ENCODE measurements at regions not wholly inside any gene's neighbourhood (a gene's known extent, or its start where the extent isn't known, plus 50 kb on each side); places are given as distances from the start of the nearest gene placed in this dataset.

DNA sequence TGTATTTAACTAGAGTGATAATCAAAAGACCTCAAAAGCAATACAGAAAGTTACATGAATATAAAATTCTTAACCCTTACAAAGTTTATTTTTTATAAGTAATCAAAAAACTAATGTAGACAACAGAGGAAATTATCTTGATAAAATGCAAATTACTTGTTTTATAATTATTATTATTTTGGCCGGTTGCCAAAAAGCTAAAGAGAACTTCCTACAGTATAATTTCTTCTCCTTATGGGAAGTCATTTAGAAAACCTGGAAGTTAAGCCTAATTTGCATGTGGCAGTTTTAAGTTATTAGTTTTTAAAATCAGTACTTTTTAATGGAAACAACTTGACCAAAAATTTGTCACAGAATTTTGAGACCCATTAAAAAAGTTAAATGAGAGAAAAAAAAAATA lies 621.3 kb upstream of the PCDH10 start:
- Histone ChIP-seq H3K4me2 (ENCODE audit: low read length) (no peak overlapping the region), H3K79me2 (ENCODE audit: insufficient read depth, low read length) (no peaks in the 10 kb centered on the region), H3K9ac (ENCODE audit: low read length) (no peak overlapping the region), H3K36me3 (ENCODE audit: control insufficient read depth in 1 of 2, insufficient read depth in 2 of 2, low read length in 2 of 2) (no peaks in the 10 kb centered on the region), H3K4me3 (replicated peaks in 1 of 2; ENCODE audit: low read depth in 1 of 2, low read length in 2 of 2) (no peak overlapping the region), H3K9me2 (ENCODE audit: insufficient read depth) (no peaks in the 10 kb centered on the region), H3K9me3 (ENCODE audit: control insufficient read depth in 1 of 2, insufficient read depth in 1 of 2, low read depth in 1 of 2, low read length in 2 of 2) (no peaks in the 10 kb centered on the region), H3K4me1 (ENCODE audit: control insufficient read depth in 1 of 2, insufficient read depth in 2 of 2, low read length in 2 of 2) (no peaks in the 10 kb centered on the region), H3K27me3 (ENCODE audit: insufficient read depth, low read length) (no peaks in the 10 kb centered on the region), H2AFZ (ENCODE audit: low read depth, low read length, poor library complexity, severe bottlenecking) (peak overlapping the region; percentile 84), H3K27ac (ENCODE audit: low read depth, low read length) (no peak overlapping the region), H4K20me1 (ENCODE audit: insufficient read depth) (no peaks in the 10 kb centered on the region)
- CTCF ChIA-PET: no interaction called here
- intact Hi-C loops (cut with micrococcal nuclease): no loop called here
- ATAC-seq (no peak), DNase-seq (ENCODE audit: low read depth, low spot score) (no peak)
- POLR2A ChIA-PET: no interaction called here
- RAD21 ChIA-PET (ENCODE audit: low non-redundant PET in 1 of 2, low total read pairs in 2 of 2, uncharacterized antibody in 2 of 2, unreplicated experiment in 2 of 2): no interaction called here
- no peak for TF ChIP-seq EGR1 (IDR thresholded peaks at IDR 0.05; ENCODE audit: low read depth)
- TF ChIP-seq ELF1 (IDR thresholded peaks at IDR 0.05; ENCODE audit: borderline replicate concordance, low read depth): no peak
- no peak for TF ChIP-seq EZH2phosphoT487 (IDR thresholded peaks at IDR 0.05; ENCODE audit: borderline replicate concordance)
- TF ChIP-seq YY1 (IDR thresholded peaks at IDR 0.05; ENCODE audit: extremely low read depth, insufficient replicate concordance, low read depth, low read length): no peak
- TF ChIP-seq, protein P1, sequence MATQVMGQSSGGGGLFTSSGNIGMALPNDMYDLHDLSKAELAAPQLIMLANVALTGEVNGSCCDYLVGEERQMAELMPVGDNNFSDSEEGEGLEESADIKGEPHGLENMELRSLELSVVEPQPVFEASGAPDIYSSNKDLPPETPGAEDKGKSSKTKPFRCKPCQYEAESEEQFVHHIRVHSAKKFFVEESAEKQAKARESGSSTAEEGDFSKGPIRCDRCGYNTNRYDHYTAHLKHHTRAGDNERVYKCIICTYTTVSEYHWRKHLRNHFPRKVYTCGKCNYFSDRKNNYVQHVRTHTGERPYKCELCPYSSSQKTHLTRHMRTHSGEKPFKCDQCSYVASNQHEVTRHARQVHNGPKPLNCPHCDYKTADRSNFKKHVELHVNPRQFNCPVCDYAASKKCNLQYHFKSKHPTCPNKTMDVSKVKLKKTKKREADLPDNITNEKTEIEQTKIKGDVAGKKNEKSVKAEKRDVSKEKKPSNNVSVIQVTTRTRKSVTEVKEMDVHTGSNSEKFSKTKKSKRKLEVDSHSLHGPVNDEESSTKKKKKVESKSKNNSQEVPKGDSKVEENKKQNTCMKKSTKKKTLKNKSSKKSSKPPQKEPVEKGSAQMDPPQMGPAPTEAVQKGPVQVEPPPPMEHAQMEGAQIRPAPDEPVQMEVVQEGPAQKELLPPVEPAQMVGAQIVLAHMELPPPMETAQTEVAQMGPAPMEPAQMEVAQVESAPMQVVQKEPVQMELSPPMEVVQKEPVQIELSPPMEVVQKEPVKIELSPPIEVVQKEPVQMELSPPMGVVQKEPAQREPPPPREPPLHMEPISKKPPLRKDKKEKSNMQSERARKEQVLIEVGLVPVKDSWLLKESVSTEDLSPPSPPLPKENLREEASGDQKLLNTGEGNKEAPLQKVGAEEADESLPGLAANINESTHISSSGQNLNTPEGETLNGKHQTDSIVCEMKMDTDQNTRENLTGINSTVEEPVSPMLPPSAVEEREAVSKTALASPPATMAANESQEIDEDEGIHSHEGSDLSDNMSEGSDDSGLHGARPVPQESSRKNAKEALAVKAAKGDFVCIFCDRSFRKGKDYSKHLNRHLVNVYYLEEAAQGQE (IDR thresholded peaks at IDR 0.05; ENCODE audit: low read depth): no peak
- TF ChIP-seq FOSL1 (IDR thresholded peaks at IDR 0.05; ENCODE audit: low read depth): no peak
- no peak for TF ChIP-seq CEBPB (IDR thresholded peaks at IDR 0.05; ENCODE audit: low read depth)
- TF ChIP-seq SRF (IDR thresholded peaks at IDR 0.05; ENCODE audit: low read depth): no peak
- no peak for TF ChIP-seq SP1 (IDR thresholded peaks at IDR 0.05; ENCODE audit: low read depth)
- no peak for TF ChIP-seq ZNF274 (IDR thresholded peaks at IDR 0.05; ENCODE audit: low read depth, low read length)
- TF ChIP-seq, protein P2, sequence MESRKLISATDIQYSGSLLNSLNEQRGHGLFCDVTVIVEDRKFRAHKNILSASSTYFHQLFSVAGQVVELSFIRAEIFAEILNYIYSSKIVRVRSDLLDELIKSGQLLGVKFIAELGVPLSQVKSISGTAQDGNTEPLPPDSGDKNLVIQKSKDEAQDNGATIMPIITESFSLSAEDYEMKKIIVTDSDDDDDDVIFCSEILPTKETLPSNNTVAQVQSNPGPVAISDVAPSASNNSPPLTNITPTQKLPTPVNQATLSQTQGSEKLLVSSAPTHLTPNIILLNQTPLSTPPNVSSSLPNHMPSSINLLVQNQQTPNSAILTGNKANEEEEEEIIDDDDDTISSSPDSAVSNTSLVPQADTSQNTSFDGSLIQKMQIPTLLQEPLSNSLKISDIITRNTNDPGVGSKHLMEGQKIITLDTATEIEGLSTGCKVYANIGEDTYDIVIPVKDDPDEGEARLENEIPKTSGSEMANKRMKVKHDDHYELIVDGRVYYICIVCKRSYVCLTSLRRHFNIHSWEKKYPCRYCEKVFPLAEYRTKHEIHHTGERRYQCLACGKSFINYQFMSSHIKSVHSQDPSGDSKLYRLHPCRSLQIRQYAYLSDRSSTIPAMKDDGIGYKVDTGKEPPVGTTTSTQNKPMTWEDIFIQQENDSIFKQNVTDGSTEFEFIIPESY (IDR thresholded peaks at IDR 0.05; ENCODE audit: extremely low read depth, insufficient replicate concordance, low read length): no peak
- no peak for TF ChIP-seq SIN3A (IDR thresholded peaks at IDR 0.05; ENCODE audit: low read depth)
- no peak for TF ChIP-seq EZH2 (IDR thresholded peaks at IDR 0.05)
- TF ChIP-seq, protein P3, sequence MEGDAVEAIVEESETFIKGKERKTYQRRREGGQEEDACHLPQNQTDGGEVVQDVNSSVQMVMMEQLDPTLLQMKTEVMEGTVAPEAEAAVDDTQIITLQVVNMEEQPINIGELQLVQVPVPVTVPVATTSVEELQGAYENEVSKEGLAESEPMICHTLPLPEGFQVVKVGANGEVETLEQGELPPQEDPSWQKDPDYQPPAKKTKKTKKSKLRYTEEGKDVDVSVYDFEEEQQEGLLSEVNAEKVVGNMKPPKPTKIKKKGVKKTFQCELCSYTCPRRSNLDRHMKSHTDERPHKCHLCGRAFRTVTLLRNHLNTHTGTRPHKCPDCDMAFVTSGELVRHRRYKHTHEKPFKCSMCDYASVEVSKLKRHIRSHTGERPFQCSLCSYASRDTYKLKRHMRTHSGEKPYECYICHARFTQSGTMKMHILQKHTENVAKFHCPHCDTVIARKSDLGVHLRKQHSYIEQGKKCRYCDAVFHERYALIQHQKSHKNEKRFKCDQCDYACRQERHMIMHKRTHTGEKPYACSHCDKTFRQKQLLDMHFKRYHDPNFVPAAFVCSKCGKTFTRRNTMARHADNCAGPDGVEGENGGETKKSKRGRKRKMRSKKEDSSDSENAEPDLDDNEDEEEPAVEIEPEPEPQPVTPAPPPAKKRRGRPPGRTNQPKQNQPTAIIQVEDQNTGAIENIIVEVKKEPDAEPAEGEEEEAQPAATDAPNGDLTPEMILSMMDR (IDR thresholded peaks at IDR 0.05 in 2 of 3, conservative IDR thresholded peaks at IDR 0.05 in 1 of 3; ENCODE audit: borderline replicate concordance in 1 of 3, insufficient read depth in 1 of 3, low read depth in 2 of 3, low read length in 2 of 3): no peak
- no peak for TF ChIP-seq POLR2A (IDR thresholded peaks at IDR 0.05; ENCODE audit: borderline replicate concordance, extremely low read depth, insufficient read depth, insufficient read length)
- no peak for TF ChIP-seq ZFX (IDR thresholded peaks at IDR 0.05)
- no peak for TF ChIP-seq TCF7L2 (IDR thresholded peaks at IDR 0.05; ENCODE audit: borderline replicate concordance, extremely low read depth, insufficient read depth, insufficient read length)
- TF ChIP-seq, protein P4, sequence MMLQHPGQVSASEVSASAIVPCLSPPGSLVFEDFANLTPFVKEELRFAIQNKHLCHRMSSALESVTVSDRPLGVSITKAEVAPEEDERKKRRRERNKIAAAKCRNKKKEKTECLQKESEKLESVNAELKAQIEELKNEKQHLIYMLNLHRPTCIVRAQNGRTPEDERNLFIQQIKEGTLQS (IDR thresholded peaks at IDR 0.05): no peak
- no peak for TF ChIP-seq RAD21 (IDR thresholded peaks at IDR 0.05; ENCODE audit: low read depth)
- no TSS peak for BruUV-seq (replicated peaks)
